Suppressor macrophage treated with lipopolysaccharide for 1 hour (primary cell): ENCODE measurements at regions not wholly inside any gene's neighbourhood (a gene's known extent, or its start where the extent isn't known, plus 50 kb on each side); places are given as distances from the start of the nearest gene placed in this dataset.
"Not testable (repeated sequence)": the region's sequence is repeated elsewhere in the genome, so short reads cannot be mapped to it uniquely, and the experiment has no call there.

Source experiments
- DNase-seq, 3 donors: peaks; one replicate each; pipeline ENCODE4 v3.0.0-alpha.2; 2020 to 2022

DNA sequence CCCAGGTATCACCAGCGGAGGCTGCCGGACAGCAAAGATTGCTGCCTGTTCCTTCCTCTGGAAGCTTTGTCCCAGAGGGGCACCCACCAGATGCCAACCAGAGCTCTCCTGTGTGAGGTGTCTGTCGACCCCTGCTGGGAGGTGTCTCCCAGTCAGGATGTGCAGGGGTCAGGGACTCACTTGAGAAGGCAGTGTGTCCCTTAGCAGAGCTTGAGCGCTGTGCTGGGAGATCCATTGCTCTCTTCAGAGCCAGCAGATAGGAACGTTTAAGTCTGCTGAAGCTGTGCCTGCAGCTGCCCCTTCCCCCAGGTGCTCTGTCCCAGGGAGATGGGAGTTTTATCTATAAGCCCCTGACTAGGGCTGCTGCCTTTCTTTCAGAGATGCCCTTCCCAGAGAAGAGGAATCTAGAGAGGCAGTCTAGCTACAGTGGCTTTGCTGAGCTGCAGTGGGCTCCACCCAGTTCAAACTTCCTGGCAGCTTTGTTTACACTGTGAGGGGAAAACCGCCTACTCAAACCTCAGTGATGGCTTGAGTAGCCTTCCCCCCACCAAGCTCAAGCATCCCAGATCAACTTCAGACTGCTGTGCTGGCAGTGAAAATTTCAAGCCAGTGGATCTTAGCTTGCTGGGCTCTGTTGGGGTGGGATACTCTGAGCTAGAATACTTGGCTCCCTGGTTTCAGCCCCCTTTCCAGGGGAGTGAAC, 253.7 kb downstream of the SPATA31A6 start:
- not testable (repeated sequence) for DNase-seq

DNA sequence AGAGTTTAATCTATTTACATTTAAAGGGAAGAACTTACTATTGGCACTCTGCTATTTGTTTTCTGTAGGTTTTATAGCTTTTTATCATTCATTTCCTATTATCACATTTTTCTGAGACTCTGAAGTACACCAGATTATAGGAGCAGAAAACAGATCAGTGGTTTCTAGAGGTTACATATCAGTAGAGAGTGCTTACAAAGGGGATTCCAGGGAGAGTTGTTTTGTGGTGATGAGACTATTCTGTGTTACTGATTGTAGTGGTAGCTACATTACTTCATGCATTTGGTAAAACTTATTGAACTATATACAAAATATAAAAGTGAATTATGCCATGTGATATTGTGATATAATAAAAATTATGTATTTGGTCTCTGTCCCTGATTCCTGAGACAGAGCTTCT, 259.2 kb downstream of the SPATA31A6 start:
- not testable (repeated sequence) for DNase-seq

- DNase-seq, result peak; percentile 15 to 34 (median 21)
Observed at GRCh38 chr9:42443414-42443813, 260.0 kb downstream of the SPATA31A6 start.

DNA sequence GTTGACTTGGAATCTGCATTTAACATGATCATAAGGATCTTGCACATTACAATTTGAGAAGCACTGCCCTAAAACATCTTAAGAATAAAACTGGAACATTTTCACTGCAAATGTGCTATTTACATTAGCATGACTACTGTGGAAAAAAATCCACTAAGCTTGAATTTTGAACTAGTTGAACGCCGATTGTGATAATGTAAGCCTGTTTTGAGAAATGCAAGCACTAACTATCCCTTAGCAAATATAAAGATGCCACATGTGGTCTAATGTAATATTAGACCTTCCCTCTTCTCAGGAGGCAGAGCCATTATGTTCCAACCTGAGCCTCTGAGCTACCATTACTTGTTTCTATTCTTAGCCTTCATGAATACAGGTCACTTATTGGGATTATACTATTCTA, 278.0 kb downstream of the SPATA31A6 start:
- not testable (repeated sequence) for DNase-seq

GRCh38 chr9:42461863-42462262, 278.4 kb downstream of the SPATA31A6 start:
- not testable (repeated sequence) for DNase-seq

GRCh38 chr9:42463981-42464380, 280.5 kb downstream of the SPATA31A6 start:
- DNase-seq, result not testable (repeated sequence)

GRCh38 chr9:42470577-42470976, 287.1 kb downstream of the SPATA31A6 start:
- DNase-seq, result peak in 1 of 3 donors; percentile 9

- not testable (repeated sequence) for DNase-seq
Observed at GRCh38 chr9:42490989-42491388, 307.5 kb downstream of the SPATA31A6 start.

- DNase-seq, result not testable (repeated sequence)
Observed at GRCh38 chr9:42502620-42503264, 319.3 kb downstream of the SPATA31A6 start.

- DNase-seq, result not testable (repeated sequence)
Observed at GRCh38 chr9:42508111-42508510, 324.7 kb downstream of the SPATA31A6 start.

- DNase-seq, result not testable (repeated sequence)
Observed at GRCh38 chr9:42513535-42513934, 330.1 kb downstream of the SPATA31A6 start.

- not testable (repeated sequence) for DNase-seq
Observed at GRCh38 chr9:42534325-42534983, 351.0 kb downstream of the SPATA31A6 start.

DNA sequence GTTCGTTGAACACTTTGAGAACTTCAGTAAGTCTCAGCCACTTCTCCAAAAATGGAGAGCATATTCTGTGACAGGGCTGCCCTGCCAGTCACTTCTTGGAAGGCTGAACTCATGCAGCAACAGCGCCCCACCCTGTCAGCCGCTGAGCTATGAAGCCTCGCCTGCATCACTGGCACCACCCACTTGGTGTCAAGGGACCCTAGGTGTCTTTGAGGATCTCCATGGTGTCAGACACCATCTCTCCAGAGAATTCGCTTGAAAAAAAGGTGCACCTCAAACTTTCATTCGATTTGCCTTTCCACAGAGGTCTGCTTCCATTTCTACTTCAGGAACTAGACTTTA, 351.5 kb downstream of the SPATA31A6 start:
- DNase-seq, result peak; percentile 0 to 14 (median 9)

DNA sequence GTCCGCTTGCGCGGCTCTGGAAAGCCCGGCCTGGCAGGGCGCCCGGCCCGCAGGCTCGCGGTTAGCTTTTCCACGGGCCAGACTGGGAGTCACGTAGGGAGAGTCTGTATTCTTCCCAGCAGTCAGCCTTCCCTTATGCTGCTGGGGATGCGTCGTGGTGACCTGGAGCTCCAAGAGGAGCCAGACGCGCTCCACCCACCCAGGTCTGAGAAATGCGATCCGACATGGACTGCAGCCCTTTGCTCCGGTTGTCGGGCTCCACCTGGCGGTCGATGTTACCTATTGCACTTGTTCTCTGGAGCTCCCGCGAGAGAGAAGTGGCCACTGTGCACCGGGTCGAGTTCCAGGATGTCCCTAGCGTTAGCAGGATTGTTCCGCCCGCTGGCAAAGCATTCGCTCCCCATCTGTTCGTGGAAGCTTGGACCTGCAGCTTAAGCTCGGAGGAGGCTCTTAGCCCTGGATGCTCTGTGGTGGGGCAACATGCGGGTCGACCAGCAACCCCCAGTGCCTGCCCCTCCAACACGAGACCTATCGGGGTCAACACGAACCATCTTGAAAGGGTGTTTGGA, 367.4 kb downstream of the SPATA31A6 start:
- not testable (repeated sequence) for DNase-seq

GRCh38 chr9:42568530-42568929, 385.1 kb downstream of the SPATA31A6 start:
- not testable (repeated sequence) for DNase-seq

DNA sequence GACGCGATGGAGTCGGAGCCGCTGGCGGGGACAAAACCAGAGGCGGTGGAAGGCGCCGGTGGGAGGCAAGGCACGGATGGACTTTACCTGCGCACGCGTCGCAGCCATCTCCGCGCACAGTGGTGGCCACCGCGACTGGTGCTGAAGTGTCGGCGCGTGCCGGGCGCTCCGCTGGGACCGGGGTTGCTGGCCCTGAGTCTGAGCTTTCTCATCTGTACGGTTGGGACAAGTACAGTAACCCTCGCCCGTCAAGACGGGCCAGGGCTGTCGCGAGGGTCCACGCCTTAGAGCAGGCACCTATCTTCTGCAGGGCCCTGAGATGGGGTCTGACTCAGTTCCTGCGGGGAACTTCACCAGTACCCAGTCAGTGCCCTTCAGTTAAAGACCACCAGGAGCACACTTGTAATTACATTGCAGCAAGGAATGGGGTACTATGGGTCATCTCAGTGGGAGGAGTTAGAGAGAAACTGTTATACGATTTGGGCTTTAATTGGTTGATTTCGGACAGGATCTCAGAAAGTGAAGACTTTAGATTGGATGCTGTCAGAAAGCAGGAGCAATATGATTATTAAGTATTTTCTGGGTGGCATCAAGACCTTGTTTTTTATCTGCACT, 385.6 kb downstream of the SPATA31A6 start:
- DNase-seq, result not testable (repeated sequence)

DNA sequence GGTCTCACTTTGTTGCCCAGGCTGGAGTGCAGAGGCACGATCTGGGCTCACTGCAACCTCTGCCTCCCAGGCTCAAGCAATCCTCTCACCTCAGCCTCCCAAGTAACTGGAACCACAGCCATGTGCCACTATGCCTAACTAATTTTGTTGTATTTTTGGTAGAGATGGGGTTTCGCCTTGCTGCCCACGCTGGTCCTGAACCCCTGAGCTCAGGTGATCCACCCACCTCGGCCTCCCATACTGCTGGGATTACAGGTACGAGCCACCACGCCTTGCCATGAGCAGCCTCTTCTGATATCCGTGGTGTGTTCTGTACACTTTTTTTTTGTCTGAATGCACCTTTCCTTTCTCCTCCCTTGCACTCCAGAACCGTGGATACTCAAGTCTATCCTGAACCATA, 394.4 kb downstream of the SPATA31A6 start:
- DNase-seq, result not testable (repeated sequence)
